Karpas-422 (cell line): ENCODE measurements at regions not wholly inside any gene's neighbourhood (a gene's known extent, or its start where the extent isn't known, plus 50 kb on each side); places are given as distances from the start of the nearest gene placed in this dataset.
"Not testable (repeated sequence)": the region's sequence is repeated elsewhere in the genome, so short reads cannot be mapped to it uniquely, and the experiment has no call there.

Experiments
- DNase-seq: peaks from one replicate; pipeline ENCODE4 v3.0.0-alpha.2; 2015
- H2AFZ ChIP-seq: fragments of 200-600 bp; sonication (generic); 2 replicates; pipeline ENCODE4 v1.6.1; 2014; ENCODE audit warnings: antibody characterized with exemption, low read length, mixed read lengths
- H3K27ac ChIP-seq: fragments of 200-600 bp; sonication (generic); 2 replicates; pipeline ENCODE4 v1.5.1; 2014; ENCODE audit warnings: mild to moderate bottlenecking, low read length, moderate library complexity
- H3K27me3 ChIP-seq: fragments of 200-600 bp; sonication (generic); 2 replicates; pipeline ENCODE4 v1.6.1; 2014; ENCODE audit warnings: low read length, mixed read lengths
- H3K36me3 ChIP-seq: fragments of 200-600 bp; sonication (generic); 2 replicates; pipeline ENCODE4 v1.6.1; 2014; ENCODE audit warnings: low read length, mixed read lengths; ENCODE audit not compliant: insufficient read depth
- H3K4me1 ChIP-seq: fragments of 200-600 bp; sonication (generic); 2 replicates; pipeline ENCODE4 v1.6.1; 2014; ENCODE audit warnings: mild to moderate bottlenecking, low read length, mixed read lengths
- H3K4me2 ChIP-seq: fragments of 200-600 bp; sonication (generic); 2 replicates; pipeline ENCODE4 v1.6.1; 2014; ENCODE audit warnings: low read length, low read depth, mild to moderate bottlenecking; ENCODE audit not compliant: poor library complexity, severe bottlenecking
- H3K4me3 ChIP-seq: fragments of 200-600 bp; sonication (generic); 2 replicates; pipeline ENCODE4 v1.5.1; 2014; ENCODE audit warnings: mild to moderate bottlenecking, antibody characterized with exemption, low read length, mixed read lengths
- H3K79me2 ChIP-seq: fragments of 200-600 bp; sonication (generic); 2 replicates; pipeline ENCODE4 v1.6.1; 2014; ENCODE audit warnings: mild to moderate bottlenecking, low read length, mixed read lengths
- H3K9ac ChIP-seq: fragments of 200-600 bp; sonication (generic); 2 replicates; pipeline ENCODE4 v1.6.0; 2014; ENCODE audit warnings: low read length
- H3K9me2 ChIP-seq: fragments of 200-600 bp; sonication (generic), shearing (Covaris generic); replicated peaks from 2 replicates; pipeline ENCODE4 v1.6.0; 2014; ENCODE audit warnings: mild to moderate bottlenecking, low read length, moderate library complexity; ENCODE audit not compliant: insufficient read depth
- H3K9me3 ChIP-seq: fragments of 300-700, 200-600 bp; sonication (generic); 2 replicates; pipeline ENCODE4 v1.6.1; 2014; ENCODE audit warnings: low read length, mixed read lengths
- H4K20me1 ChIP-seq: fragments of 200-600 bp; sonication (generic); 2 replicates; pipeline ENCODE4 v1.6.1; 2014; ENCODE audit warnings: mild to moderate bottlenecking, antibody characterized with exemption, low read length, low read depth; ENCODE audit not compliant: insufficient read depth

- no peaks in the 10 kb centered on the region for H4K20me1 ChIP-seq
These were observed 123.8 kb downstream of the BANF2 start for GRCh38 chr20:17823409-17824144.

GRCh38 chr20:17822540-17823408, 123.0 kb downstream of the BANF2 start:
- H3K4me1 ChIP-seq: no peaks in the 10 kb centered on the region
- H3K27ac ChIP-seq: no peak overlapping the region
- no peak for DNase-seq
- no peaks in the 10 kb centered on the region for H3K9me2 ChIP-seq
- no peaks in the 10 kb centered on the region for H3K36me3 ChIP-seq
- no peak overlapping the region for H3K4me2 ChIP-seq
- H2AFZ ChIP-seq: no peak overlapping the region
- no peaks in the 10 kb centered on the region for H4K20me1 ChIP-seq
- no peak overlapping the region for H3K4me3 ChIP-seq
- H3K9ac ChIP-seq: no peak overlapping the region
- no peaks in the 10 kb centered on the region for H3K79me2 ChIP-seq
- H3K9me3 ChIP-seq: no peaks in the 10 kb centered on the region
- no peaks in the 10 kb centered on the region for H3K27me3 ChIP-seq

More at GRCh38 chr20:17823409-17824144, 123.8 kb downstream of the BANF2 start:
- Histone ChIP-seq H3K4me3 (no peak overlapping the region), H3K36me3 (no peaks in the 10 kb centered on the region), H3K27me3 (no peaks in the 10 kb centered on the region), H3K9me2 (no peaks in the 10 kb centered on the region), H3K27ac (no peak overlapping the region), H3K79me2 (no peaks in the 10 kb centered on the region), H3K4me2 (no peak overlapping the region), H3K9me3 (no peaks in the 10 kb centered on the region), H3K9ac (no peak overlapping the region), H3K4me1 (no peaks in the 10 kb centered on the region), H2AFZ (no peak overlapping the region)
- DNase-seq: no peak

- Histone ChIP-seq H3K27me3 (no peaks in the 10 kb centered on the region), H3K9me2 (no peaks in the 10 kb centered on the region), H3K9ac (no peak overlapping the region), H4K20me1 (no peaks in the 10 kb centered on the region), H3K4me3 (no peak overlapping the region), H3K9me3 (no peaks in the 10 kb centered on the region), H3K4me2 (no peak overlapping the region), H3K36me3 (no peaks in the 10 kb centered on the region), H3K27ac (no peak overlapping the region), H3K4me1 (no peaks in the 10 kb centered on the region), H2AFZ (no peak overlapping the region), H3K79me2 (no peaks in the 10 kb centered on the region)
- DNase-seq: no peak
These were observed 122.3 kb downstream of the BANF2 start for GRCh38 chr20:17822039-17822438.

GRCh38 chr20:17821606-17822005, 121.8 kb downstream of the BANF2 start:
- not testable (repeated sequence) for H3K4me2 ChIP-seq, H3K27ac ChIP-seq, H3K27me3 ChIP-seq, H3K79me2 ChIP-seq, H4K20me1 ChIP-seq, H2AFZ ChIP-seq, H3K36me3 ChIP-seq, H3K9ac ChIP-seq, H3K9me2 ChIP-seq, H3K9me3 ChIP-seq, H3K4me3 ChIP-seq, DNase-seq, H3K4me1 ChIP-seq

- Histone ChIP-seq H3K4me3 (no peak overlapping the region), H3K9me2 (no peaks in the 10 kb centered on the region), H3K79me2 (no peaks in the 10 kb centered on the region), H3K27me3 (no peaks in the 10 kb centered on the region), H3K36me3 (no peaks in the 10 kb centered on the region), H3K27ac (no peak overlapping the region), H4K20me1 (no peaks in the 10 kb centered on the region), H2AFZ (no peak overlapping the region), H3K4me2 (no peak overlapping the region), H3K4me1 (no peaks in the 10 kb centered on the region), H3K9me3 (no peaks in the 10 kb centered on the region), H3K9ac (no peak overlapping the region)
- DNase-seq: no peak
These were observed 119.8 kb downstream of the BANF2 start for GRCh38 chr20:17819395-17820093.

- Histone ChIP-seq H3K9me3 (no peaks in the 10 kb centered on the region), H3K4me1 (no peaks in the 10 kb centered on the region), H3K79me2 (no peaks in the 10 kb centered on the region), H2AFZ (no peak overlapping the region), H3K4me2 (no peak overlapping the region), H3K36me3 (no peaks in the 10 kb centered on the region), H3K27me3 (no peaks in the 10 kb centered on the region), H3K27ac (no peak overlapping the region), H3K9ac (no peak overlapping the region), H4K20me1 (no peaks in the 10 kb centered on the region), H3K4me3 (no peak overlapping the region), H3K9me2 (no peaks in the 10 kb centered on the region)
- DNase-seq: no peak
These were observed 118.4 kb downstream of the BANF2 start for GRCh38 chr20:17818187-17818586.

- no peaks in the 10 kb centered on the region for H3K27me3 ChIP-seq
- H3K4me2 ChIP-seq: no peak overlapping the region
- DNase-seq: no peak
- H3K4me1 ChIP-seq: no peaks in the 10 kb centered on the region
- H3K36me3 ChIP-seq: no peaks in the 10 kb centered on the region
- no peaks in the 10 kb centered on the region for H4K20me1 ChIP-seq
- no peak overlapping the region for H3K4me3 ChIP-seq
- H3K9ac ChIP-seq: no peak overlapping the region
- H3K9me2 ChIP-seq: no peaks in the 10 kb centered on the region
- H3K27ac ChIP-seq: no peak overlapping the region
- H2AFZ ChIP-seq: no peak overlapping the region
- no peaks in the 10 kb centered on the region for H3K79me2 ChIP-seq
- no peaks in the 10 kb centered on the region for H3K9me3 ChIP-seq
These were observed 117.2 kb downstream of the BANF2 start for GRCh38 chr20:17816804-17817587.
